Stimulated activated CD8-positive, alpha-beta memory T cell treated with anti-CD3 and anti-CD28 coated beads, Interleukin-7, amount 100 ng/mL, for 48 hours (primary cell): ENCODE measurements at regions not wholly inside any gene's neighbourhood (a gene's known extent, or its start where the extent isn't known, plus 50 kb on each side); places are given as distances from the start of the nearest gene placed in this dataset.
A peak's percentile ranks its signal among the peaks of the same experiment; 100 is the strongest.

Experiments used
- DNase-seq, 2 donors: peaks; one replicate each; pipeline ENCODE4 v3.0.0-alpha.2; 2020; ENCODE audit warnings: low read depth in 1 of 2; ENCODE audit errors: extremely low read depth in 1 of 2

DNA sequence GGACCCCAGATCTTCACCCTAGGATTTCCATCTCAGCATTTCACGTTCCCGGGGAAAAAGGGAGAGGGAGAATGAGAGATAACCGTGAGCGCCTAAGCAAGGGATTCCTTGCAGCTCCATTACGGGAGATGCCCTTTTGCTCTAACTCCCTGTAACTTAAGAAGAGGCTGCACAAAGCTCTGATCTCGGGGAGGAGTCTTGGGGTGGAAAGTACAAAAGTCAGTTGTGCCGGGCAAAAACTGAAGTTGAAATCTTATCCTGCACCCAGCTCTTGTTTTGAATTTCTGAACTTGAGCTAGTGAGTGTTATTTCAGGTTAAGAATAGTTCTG is 256.4 kb upstream of the SOX21 start:
- no peak for DNase-seq

DNA sequence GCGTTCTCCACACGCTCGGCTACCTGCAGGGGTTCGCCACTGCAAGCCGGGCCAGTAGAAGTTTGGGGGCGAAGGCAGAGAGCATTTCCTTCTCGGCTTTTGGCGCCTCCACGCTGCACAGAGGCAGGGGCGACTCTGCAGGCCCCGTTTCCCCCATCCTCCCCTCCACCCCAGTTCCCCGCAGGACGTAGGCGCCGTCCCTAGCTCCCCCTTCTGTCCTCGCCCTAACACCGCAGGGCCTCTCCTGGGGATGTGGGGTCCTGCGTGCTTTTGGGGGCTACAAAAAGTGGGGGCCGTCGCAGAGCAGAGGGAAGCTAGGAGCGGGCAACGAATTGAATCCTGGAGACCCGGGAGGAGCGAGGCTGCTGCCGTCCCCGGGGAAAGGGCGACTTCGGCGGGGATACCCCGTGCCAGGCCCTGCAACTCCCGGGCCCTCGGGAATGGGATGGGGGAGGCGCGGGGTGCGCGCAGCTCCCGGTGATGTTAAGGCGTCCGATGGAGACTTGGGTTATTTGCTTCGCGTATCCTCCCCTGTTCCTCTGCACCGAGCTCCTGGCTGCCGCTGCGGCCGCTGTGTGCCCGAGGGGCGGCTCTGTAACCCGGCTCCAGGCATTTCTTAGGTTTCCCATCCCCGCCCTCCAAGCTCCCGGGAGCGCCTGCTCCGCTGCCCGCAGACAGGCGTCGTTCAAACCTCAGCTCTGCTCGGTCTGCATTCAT is 255.9 kb upstream of the SOX21 start:
- DNase-seq: no peak

DNA sequence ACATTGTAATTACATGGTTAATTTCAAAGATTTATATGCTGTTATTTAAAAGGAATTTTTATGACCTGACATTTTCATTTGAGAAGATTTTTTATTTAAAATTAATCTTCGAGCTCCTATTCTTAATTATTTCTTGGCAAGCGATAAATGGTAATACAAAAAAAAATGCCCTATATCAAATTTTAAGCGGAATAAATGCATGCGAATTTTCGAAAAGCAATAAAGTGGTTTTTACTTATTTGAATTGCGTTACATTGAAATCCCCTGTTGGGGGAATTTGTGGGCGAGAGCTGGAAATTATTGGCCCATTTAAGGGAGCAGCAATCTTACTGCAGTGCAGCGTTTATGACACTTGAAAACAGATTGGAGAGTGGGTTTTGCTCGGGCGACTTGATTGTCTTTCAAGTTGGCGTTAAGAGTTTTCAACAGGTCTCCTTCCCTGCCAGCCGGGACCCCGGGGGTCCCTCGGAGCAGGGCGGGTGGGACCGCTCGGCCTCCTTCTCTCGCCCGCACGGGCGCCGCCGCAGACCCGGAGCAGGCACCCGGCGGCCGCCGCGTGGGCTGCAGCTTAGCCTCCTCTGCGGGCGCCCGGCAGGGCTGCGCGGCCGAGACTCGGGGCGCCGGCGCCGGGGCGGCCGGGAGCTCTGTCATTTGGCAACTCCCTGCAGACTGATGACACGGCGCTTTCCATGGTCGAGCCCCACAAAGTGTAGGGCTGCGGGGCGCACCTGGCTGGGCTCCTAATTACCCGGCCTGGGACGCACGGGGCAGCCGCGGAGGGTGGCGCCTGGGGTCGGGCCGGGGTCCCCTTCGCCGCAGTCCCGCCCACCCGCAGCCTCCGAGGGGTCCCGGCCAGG is 255.1 kb upstream of the SOX21 start:
- peak in 1 of 2 donors; percentile 15 for DNase-seq

DNA sequence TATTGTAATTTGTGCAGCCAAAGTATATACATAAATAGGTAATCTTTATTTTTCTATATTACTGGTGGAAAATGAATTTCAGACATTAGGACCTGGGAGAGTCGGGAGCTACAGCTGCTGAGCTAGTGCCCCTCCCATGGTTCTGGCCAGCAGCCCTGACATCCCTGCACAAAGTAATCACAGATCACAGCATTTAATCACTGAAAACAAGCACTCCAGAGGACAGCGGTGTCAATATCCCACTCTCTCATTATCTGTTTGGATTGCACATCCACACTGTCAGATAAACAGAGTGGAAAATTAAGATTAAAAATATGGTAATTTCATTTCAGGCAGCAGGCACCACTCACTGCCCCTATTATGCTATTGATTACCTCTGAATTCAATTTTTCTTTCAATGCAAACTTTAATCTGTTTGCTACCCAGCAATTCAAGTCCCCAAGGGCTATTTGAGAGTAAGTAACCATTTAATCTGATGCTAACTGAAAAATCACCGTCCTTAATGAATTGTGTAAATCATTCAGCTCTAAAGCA is 254.1 kb upstream of the SOX21 start:
- no peak for DNase-seq

DNA sequence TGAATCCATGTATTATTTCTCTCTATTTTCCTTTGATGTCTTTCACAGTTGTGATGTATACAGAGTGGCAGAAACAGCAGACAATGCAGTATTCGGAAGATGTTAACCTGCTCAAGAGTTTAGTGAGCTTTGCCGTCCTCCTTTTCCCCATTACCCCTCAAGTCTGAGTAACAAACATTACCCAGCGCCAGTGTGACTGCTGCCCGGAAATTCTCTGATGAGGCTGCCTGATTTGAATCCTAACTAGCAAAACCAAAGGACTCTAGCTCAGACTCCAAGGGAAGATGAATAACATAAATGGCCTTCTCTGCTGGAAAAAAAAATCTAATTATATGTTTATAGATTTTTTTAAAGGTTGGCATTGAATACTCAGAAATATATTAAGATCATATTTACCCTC is 247.3 kb upstream of the SOX21 start:
- DNase-seq: no peak

DNA sequence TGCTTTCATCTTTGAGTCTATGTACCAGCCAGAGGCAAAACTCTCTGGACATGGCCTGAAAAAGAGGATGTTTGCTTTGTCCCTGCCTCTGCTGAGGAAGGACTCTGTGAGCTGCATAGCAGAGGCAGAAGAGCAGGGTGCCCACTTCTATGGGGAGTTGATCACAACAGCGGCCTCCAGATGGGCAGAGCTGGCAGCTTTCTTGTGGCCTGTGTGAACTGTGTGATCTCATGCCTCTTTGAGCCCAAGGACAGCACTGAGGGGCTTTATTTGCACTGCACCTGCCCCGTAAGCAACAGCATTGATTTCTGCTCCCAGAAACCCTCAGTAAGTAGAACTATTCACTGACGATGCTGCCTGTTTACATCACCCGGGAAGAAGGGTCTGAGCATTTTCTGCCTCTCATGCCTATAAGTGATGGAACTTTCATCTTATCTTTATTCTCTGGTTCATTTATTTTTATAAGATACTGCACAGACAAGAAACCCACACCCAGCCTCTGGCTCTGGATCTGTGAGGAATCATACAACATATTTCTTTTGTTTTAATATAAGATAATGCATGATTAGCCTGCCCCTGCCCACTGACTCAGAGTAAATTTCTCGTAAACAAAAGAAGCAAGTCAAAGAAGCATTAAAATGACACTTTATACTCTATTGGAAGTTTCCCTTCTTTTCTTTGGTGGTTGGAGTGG is 244.2 kb upstream of the SOX21 start:
- DNase-seq: no peak

DNA sequence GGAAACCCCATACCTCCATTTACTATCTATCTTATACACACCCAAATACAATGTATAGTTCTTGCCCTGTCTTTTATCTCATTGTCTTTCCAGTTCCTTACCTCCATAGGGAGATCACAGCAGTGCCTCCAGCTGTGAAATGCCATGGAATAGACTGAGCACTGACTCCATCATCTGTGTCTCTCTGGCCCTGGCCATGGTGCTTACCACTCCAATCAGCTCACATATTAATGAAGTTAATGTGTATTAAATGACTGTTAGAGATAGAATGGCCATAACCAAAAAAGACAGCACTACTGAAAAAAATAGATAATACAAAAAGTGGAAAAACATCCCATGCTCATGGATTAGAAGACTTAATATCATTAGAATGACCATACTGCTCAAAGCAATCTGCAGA is 240.4 kb upstream of the SOX21 start:
- no peak for DNase-seq

DNA sequence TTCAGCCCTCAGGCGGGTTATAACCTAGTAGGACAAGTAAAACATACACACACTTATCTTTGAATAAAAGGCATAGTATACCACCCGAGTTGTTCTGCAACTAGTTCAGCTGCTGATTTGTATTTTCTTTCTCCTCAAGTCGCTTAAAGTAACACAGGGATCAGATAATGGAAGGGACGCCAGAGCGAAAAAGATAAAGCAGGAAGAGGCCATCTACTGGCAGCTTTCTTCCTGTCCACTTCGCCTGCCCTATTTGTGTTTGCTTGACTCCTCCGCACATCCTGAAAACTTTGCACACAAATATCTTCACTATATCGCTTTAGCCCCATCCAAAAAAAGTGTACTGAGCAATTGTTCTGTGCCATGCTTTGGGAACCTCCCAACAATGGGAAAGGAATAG is 238.0 kb upstream of the SOX21 start:
- DNase-seq: no peak

DNA sequence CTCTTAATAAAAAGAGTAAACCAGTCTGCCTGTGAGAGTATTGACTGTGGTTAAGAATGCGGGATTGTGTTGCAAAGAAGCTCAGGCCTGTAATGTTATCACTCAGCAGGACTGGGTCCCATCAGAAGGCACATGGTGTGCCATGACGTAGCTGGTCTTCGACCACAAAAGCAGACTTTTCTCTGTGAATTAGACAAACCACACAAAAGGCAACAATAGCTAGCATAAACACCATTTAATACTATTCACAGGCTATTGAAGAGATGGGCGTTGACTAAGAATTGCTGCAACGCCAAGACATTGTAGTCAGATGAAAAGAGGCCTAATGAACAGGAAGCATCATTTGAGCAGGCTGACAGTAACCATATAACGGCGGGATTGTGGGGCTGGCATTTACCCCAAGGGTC is 235.6 kb upstream of the SOX21 start:
- no peak for DNase-seq

DNA sequence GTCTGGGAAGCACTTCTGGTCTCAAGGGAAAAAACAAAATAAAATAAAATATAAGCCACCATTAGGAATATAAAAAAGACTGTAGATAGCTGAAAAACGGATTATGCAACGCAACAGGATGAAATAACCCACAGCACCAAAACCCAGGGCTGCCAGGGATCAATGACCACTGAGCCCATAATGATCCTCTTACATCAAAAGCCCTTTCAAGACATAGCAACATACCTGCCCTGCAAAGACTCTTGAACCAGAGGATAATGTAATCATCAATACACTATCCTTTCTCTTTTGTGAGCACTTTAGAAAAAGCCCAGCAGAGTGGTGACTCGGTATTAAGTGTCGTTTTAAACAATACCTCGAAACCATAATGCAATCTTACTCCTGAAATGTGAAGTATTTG is 235.0 kb upstream of the SOX21 start:
- no peak for DNase-seq

DNA sequence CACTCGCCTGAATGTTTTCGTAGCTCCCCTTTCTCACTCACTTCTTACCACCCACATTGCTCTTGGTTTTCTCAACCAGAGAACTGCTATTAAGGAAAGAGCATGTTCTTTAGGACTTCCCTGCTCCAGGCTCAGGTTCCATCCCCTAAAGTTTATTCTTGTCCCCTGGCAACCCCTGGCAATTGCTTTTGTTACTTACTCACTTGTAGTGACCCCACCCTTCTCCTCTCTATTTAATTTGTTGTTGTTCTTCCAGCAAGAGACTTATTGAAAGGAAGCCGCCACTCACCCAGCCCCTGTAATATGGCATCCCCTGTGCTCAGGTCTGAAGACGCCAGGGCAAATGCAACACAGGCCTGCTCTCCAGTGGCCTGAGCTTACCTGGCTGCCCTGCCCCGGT is 233.7 kb upstream of the SOX21 start:
- DNase-seq: no peak

DNA sequence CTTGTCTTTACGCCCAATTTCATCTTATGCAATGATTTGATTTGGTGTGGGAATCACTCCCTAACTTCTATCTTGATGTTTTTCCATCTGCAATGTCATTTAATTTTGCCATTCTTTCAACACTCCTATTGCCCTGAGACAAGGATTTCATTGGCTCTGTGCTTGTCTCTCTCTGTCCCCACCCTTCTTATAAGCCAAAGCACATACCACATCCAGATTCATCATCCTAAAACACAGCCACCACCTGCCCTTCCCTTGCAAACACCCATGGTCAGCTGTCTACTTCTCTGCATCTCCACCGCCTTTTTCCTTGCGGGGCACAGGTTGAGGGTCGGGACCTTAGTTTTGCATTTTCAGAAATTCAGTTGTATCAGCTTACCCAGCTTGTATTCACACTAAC is 225.8 kb upstream of the SOX21 start:
- DNase-seq: no peak

DNA sequence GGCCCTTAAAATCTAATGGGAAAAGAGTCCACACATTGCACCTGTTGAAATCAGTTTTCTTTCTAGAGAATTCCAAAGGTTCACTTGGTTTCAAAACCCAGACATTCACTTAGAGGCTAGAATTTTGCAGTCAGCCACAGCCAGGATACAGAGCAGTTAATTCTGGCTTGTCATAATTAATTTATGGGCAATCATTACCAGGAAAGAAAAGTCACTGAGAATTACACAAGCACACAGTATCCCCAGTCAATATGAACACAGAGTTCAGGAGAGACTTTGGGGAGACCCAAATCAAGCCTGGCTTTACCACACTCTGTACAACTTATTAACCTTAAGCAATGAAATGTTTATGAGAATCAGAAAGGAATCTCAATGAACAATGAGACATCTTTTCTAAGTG is 224.3 kb upstream of the SOX21 start:
- DNase-seq: no peak

DNA sequence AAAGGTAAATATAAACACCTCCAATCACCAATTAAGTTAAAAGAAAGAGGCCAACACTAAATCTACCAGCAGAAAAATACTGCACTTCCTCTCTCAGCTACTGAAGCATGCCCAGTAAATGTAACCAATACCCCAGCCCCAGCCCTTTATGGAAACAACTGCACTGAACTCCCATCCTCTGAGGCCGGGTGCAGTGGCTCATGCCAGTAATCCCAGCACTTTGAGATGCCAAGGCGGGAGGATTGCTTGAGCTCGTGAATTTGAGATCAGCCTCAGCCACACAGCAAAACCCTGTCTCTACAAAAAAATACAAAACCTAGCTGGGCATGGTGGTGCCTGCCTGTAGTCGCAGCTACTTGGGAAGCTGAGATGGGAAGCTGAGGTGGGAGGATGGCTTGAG is 221.6 kb upstream of the SOX21 start:
- no peak for DNase-seq

DNA sequence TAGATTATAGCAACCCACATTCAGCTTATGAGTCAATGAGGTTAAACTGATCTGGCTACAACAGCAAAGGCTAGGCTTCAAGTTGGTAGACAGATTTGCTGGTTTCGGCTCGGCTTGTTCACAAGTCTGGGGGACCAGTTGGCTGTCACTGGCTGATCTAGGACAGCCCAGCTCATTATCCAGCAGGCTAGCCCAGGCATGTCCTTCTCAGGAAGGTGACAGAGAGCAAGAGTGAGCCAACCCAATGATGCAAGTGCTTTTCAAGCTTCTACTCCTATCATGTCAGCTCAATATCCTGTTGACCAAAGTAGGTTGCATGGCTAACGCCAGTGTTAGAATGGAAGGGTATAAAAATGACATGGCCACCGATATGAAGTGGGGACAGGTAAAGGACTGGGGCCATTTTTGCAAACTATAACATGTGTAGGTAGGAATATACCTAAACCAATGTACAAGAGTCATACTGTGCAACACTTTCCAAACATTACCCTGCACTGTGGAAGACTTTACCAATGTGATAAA is 220.9 kb upstream of the SOX21 start:
- no peak for DNase-seq

DNA sequence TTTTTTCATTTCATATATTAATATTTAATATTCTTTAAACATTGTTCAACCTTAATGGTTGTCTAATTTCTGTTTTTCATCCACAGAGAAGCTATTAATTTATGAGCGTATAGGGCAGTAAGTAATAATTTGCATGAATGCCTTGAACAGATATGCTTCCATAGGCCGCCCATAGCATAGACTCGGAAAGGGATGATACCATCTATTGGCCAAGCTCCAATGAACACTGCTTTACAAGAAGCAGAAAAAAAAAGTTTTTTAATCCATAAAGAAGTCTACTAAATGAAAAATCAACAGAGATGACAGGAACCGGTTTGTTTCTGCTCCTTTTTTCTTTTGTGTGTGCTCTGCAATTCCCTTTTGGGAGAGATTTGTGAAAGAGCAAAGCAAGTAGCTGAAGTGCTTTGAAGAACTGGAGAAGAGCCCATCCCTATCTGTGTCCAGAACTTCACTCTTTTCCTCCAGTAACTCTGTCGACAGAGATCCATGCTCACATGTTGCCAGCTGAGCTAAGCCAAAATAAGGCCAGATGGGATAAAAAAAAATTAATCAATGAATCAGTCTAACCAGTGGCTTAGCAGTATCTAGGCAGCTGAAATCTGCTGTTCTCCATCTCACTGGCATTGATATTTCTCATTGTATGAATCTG is 215.9 kb upstream of the SOX21 start:
- no peak for DNase-seq

DNA sequence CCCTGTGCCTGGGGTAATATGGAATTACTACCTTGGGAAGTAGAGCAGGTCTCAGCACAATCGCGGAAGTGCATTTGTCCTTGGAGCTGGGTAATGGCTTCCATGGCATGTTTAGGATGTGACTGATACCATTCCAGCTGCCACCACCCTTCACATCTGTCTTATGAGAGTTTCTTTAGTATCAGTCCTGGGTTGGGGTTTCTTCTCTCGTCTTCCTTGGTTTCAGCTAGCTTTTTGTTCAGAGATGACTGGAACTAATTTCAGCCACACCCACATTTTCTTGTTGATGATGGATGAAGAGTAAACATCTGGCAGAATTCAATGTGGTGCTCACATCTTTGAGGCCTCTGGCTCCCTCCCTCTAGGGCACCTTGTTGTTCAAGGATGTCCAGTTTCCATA is 212.9 kb upstream of the SOX21 start:
- no peak for DNase-seq

DNA sequence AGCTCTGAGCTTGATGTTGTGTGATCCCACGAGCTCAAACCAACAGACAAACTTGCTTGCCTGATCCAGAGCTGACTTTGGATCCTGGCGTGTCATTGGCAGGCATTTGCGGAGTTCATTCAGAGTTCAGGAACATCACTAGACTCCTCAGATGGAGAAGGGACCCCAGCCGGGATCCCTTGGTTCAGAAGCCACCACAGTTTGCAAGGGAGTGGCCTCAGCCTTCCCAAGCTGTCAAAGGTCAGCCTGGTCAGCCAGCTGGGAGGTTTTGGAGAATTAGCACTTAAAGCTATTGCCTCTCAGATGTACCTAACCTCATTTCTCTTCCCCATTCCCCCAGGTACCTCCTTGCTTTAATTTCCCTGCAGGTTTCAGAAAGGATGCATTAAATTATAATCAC is 208.8 kb upstream of the SOX21 start:
- DNase-seq: no peak

DNA sequence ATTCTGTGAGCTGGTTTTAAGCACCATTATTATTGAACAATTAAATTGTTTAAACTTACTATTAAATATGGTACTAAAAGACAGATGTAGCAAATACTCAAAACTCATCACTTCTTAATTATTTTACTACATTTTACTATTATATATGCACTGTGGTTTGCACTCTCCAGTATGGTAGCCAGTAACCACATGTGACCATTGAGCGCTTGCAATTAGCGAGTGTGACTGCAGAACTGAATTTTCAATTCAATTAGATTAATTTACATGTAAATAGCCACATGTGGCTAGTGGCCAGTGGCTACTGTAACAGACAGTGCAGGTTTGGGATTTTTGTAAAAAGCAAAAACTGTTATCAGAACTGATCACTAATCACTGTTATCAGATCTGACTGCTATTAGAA is 208.2 kb upstream of the SOX21 start:
- no peak for DNase-seq

DNA sequence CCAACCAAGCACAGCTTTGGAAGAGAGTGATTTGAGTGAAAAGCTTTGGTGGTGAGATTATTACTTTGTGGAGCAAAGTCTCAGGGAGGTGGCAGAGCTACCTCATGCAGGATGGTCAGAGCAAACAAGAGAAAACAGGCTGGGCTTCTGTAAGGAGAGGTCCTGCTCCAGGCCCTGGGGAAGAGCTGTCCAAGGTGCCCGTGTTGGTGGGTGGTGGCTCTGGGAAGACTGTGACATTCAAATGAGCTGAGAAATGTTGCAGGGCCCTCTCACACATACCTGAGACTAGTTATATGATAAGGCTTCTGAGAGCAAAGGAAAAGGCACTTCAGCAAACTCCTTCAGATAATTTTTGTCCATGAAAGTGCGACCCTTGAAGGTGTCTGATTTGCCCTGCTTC is 205.5 kb upstream of the SOX21 start:
- DNase-seq: no peak

DNA sequence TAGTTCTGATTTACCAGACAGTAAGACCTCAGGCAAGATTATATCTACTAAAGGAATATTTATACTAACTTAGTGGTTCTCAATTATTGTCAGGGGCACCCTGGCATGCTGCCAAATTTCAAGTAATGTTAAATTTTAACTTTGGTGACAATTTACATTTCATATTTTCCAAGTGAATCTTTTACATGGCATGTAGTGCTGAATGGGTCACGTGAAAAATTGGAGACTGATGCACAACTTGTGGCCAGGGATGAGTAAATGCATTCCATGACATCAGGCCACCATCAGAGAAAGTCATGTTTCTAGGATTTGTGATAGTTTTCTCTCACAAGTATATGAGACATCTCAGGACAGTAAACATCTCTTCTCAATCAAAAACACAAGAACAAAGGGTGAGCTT is 202.6 kb upstream of the SOX21 start:
- DNase-seq: no peak
